Tibial artery (tissue), 4 donors: ENCODE measurements at regions not wholly inside any gene's neighbourhood (a gene's known extent, or its start where the extent isn't known, plus 50 kb on each side); places are given as distances from the start of the nearest gene placed in this dataset.

Experiments
- DNase-seq, 2 donors: peaks; one replicate each; pipeline ENCODE4 v3.0.0-alpha.2; 2019
- H3K27ac ChIP-seq, 2 donors: fragments of 200-600 bp; sonication (generic) in 1 of 2; 1 replicate in 1 of 2; 2 replicates in 1 of 2; pipeline ENCODE4 v1.5.1; 2018 to 2019; ENCODE audit warnings: mild to moderate bottlenecking in 1 of 2
- H3K27me3 ChIP-seq, 2 donors: fragments of 200-600 bp; sonication (generic) in 1 of 2; one replicate each; pipeline versions ENCODE4 v1.5.1 to v1.6.0; 2016 to 2019
- H3K36me3 ChIP-seq, 3 donors: fragments of 200-600 bp; sonication (generic) in 2 of 3; one replicate each; pipeline ENCODE4 v1.5.1; 2016 to 2019; ENCODE audit warnings: mild to moderate bottlenecking in 2 of 3
- H3K4me1 ChIP-seq, 4 donors: fragments of 200-600 bp; sonication (generic) in 2 of 4; 1 replicate in 3 of 4; 2 replicates in 1 of 4; pipeline ENCODE4 v1.5.1; 2016 to 2019
- H3K4me3 ChIP-seq, 2 donors: fragments of 200-600 bp; sonication (generic) in 1 of 2; 1 replicate in 1 of 2; 2 replicates in 1 of 2; pipeline ENCODE4 v1.5.1; 2018 to 2019; ENCODE audit warnings: mild to moderate bottlenecking in 2 of 2
- H3K9me3 ChIP-seq, 3 donors: fragments of 200-600 bp; sonication (generic) in 1 of 3; one replicate each; pipeline ENCODE4 v1.5.1; 2016 to 2019
- intact Hi-C: fragments of 100-400 bp; cut with DNase I; formaldehyde crosslinking; loops from one replicate; pipeline ENCODE4 v1.15.0; 2023; ENCODE audit warnings: low total_unique reads
- TF ChIP-seq, protein P1 (sequence below), 2 experiments: fragments of 200-600 bp in 1 of 2; fragments of 450-650 bp in 1 of 2; IDR thresholded peaks; one replicate each; pipeline ENCODE4 v1.5.1; 2017 to 2019; ENCODE audit warnings: antibody characterized with exemption in 2 of 2, mild to moderate bottlenecking in 1 of 2, moderate library complexity in 1 of 2

DNA sequence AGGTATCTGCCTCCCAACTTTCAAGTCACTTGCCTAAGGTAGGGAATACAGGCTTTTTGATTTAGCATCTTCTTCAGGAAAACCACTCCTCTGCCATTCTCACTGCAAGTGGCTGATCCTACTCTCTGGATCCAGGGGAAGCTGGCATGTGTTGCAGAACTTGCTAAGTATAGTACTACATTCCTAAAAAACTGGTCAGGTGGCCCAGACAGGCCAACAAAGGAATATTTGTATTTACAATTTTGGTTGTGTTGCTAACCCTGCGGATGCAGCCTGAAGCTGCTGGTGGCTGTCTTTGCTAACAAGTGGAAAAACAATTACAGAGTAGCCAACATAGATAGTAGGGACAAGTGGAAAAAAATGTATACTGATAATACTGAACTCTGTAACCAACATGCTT is 222.5 kb upstream of the STARD13 start:
- no peaks in the 10 kb centered on the region for H3K27me3 ChIP-seq
- peaks cover 0 to 46% (median 19%) of the 10 kb centered on the region in 4 donors for H3K4me1 ChIP-seq
- peak overlapping the region; percentile 79 to 89 for H3K27ac ChIP-seq
- H3K36me3 ChIP-seq: no peaks in the 10 kb centered on the region
- no peak for DNase-seq
- TF ChIP-seq, protein P1, sequence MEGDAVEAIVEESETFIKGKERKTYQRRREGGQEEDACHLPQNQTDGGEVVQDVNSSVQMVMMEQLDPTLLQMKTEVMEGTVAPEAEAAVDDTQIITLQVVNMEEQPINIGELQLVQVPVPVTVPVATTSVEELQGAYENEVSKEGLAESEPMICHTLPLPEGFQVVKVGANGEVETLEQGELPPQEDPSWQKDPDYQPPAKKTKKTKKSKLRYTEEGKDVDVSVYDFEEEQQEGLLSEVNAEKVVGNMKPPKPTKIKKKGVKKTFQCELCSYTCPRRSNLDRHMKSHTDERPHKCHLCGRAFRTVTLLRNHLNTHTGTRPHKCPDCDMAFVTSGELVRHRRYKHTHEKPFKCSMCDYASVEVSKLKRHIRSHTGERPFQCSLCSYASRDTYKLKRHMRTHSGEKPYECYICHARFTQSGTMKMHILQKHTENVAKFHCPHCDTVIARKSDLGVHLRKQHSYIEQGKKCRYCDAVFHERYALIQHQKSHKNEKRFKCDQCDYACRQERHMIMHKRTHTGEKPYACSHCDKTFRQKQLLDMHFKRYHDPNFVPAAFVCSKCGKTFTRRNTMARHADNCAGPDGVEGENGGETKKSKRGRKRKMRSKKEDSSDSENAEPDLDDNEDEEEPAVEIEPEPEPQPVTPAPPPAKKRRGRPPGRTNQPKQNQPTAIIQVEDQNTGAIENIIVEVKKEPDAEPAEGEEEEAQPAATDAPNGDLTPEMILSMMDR (IDR thresholded peaks at IDR 0.05): no peak
- no peak overlapping the region for H3K4me3 ChIP-seq
- intact Hi-C loops: no loop called here
- H3K9me3 ChIP-seq: no peaks in the 10 kb centered on the region

DNA sequence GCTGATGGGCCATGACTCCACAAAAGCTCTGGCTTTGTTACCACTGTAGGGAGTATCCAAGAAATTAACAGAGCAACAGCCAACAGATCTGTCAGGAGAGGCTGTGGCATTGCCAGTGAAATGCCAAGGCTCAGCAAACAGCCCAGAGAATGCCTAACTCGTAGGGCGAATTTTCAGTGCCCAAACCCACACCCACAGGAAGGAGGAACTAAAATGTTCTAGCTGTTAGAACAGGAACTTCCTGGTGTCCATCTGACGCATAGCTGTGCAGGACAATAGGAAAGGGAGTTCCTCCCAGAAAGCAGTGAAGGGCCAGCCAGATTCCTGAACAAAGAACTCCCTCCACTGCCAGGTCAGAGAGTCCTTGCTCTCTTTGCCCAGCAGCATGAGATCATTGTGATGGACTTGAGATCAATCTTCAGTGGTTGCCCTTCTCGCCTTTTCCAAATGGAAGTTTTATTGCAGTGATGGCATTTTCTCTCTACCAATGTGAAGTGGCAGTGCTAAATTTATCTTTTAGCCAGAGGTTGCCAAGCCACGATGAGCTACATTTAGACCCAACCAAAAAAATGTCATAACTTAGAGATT is 224.2 kb upstream of the STARD13 start:
- H3K36me3 ChIP-seq: no peaks in the 10 kb centered on the region
- DNase-seq: peak; percentile 56 to 76
- TF ChIP-seq, protein P1 (IDR thresholded peaks at IDR 0.05): no peak

DNA sequence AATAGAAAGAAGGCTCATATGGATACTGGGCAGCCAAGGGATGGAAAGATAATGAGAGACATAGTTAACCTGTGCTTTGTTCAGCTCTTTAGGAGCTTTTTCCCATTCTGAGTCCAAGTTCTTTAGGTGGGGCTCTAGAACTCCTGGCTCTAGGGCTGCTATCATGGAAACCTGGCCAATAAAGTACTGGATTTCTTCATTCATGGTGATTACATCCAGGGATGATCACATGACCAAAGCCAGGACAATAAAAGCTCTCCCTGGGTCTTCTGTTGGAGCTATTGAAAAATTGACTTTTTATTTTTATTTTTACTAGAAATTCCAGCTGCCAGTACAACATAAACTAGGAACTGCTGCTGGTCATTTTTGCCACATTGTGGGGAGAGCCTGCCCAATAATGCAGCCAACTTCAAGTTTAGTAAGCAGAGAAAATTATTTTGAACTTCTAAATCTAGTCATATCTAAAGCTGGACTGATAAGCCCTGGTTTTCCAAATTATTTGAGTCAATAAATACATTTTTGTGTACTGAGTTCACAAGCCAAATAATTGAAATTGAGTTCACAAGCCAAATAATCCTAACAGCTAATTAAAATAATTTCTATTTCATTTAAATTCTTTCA is 224.9 kb upstream of the STARD13 start:
- Histone ChIP-seq H3K36me3 (no peaks in the 10 kb centered on the region), H3K27me3 (no peaks in the 10 kb centered on the region), H3K9me3 (no peaks in the 10 kb centered on the region), H3K4me1 (peaks cover 0 to 46% (median 19%) of the 10 kb centered on the region in 4 donors), H3K4me3 (peak overlapping the region; percentile 9 to 34), H3K27ac (peak overlapping the region; percentile 79 to 89)
- TF ChIP-seq, protein P1 (IDR thresholded peaks at IDR 0.05): no peak
- intact Hi-C loops: no loop called here
- DNase-seq: no peak

More for the DNA sequence above, 224.2 kb upstream of the STARD13 start:
- Histone ChIP-seq H3K27ac (peak overlapping the region; percentile 79 to 89), H3K4me3 (peak overlapping the region; percentile 9 to 34), H3K9me3 (no peaks in the 10 kb centered on the region), H3K4me1 (peaks cover 0 to 46% (median 19%) of the 10 kb centered on the region in 4 donors), H3K27me3 (no peaks in the 10 kb centered on the region)
- intact Hi-C loops: no loop called here

DNA sequence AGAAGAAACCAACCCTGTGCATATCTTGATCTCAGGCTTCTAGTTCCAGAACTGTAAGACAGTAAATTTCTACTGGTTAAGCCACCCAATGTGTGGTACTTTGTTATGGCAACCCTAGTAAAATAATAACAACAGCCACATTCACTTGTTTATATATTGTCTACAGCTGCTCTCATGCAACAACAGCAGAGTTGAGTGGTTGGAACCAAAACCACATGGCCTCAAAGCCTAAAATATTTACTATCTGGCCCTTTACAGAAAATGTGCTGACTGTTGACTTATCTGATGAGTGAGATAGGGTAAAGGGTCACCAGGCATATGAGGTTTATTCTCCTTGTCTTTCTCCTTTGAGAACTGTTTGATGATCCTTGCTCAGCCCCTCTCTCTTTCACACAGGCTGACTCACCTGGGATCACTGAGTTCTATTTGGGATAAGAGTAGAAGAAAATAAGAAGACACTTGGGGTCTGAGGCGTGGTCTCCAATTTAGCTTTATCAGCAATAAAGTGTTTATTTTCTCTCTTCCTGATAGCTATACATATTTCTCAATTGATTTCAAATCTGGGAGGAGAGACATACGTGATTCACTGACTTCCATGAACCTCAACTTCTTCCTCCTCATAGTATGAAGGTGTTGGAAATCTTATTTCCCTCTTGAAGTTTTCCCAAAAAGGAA is 227.5 kb upstream of the STARD13 start:
- DNase-seq: no peak
- Histone ChIP-seq H3K27ac (no peak overlapping the region), H3K27me3 (no peaks in the 10 kb centered on the region), H3K36me3 (no peaks in the 10 kb centered on the region), H3K9me3 (no peaks in the 10 kb centered on the region), H3K4me1 (peaks cover 0 to 32% (median 19%) of the 10 kb centered on the region in 4 donors), H3K4me3 (no peak overlapping the region)
- TF ChIP-seq, protein P1 (IDR thresholded peaks at IDR 0.05): no peak
- intact Hi-C loops: no loop called here

DNA sequence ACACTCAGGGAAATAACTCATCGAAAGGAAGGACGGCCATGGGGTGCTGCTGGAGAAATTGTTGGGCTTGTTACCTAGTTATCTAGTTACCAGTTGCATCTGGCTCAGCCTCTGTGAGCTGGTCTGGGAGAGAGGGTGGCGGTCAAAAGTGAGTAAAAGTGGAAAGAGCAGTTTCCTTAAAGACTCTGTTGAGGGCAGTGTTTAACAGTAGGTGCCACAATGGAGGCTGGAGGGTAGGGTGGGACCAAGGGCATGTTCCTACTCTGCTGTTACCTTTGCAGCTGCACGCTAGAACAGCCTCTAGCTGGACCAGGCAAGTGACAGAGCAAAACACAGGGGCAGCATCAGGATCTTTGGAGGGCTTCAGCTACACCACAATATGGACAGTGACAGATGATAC is 228.8 kb upstream of the STARD13 start:
- TF ChIP-seq, protein P1 (IDR thresholded peaks at IDR 0.05): no peak
- intact Hi-C loops: no loop called here
- Histone ChIP-seq H3K4me3 (no peak overlapping the region), H3K4me1 (peaks cover 0 to 19% (median 11%) of the 10 kb centered on the region in 4 donors), H3K36me3 (no peaks in the 10 kb centered on the region), H3K27me3 (no peaks in the 10 kb centered on the region), H3K27ac (no peak overlapping the region), H3K9me3 (no peaks in the 10 kb centered on the region)
- no peak for DNase-seq
